ENCODE measurements at regions not wholly inside any gene's neighbourhood (a gene's known extent, or its start where the extent isn't known, plus 50 kb on each side); places are given as distances from the start of the nearest gene placed in this dataset.

DNA sequence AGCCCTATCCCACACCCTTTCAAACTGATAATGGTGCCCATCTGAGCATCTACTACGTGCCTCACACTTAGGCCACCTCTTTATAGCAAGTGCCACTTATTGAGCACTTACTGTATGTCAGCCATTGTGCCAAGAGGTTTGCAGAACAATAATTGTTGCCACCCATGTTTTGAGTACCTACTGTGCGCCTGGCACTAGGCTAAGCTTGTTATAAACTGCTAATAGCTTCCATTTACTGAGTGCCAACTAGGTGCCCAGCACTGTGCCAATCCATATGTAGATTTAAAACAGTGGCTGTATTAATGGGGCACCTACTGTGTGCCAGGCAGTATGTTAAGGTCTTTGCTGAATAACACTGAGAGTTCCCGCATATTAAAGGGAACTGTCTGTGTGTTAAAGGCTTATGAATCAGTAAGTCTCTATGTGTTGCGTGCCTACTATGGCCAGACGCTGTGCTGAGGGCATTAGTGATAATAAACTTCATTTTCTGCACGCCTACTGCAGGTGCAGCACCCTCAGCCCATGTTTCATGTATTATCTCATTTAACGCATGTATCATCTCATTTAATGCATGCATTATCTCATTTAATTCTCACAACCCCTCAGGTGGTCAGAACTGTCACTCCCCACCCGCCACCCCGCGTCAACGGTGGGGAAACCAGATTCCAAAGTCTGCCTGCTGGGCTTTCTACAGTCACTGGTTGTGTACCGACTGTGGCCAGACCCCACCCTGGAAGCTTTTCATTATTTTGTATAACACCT is 105.0 kb downstream of the PTPRS start:
- DNase-seq (ENCODE audit: low spot score) (no peak), ATAC-seq (ENCODE audit: low FRiP score) (no peak)
- TF ChIP-seq, protein P1, sequence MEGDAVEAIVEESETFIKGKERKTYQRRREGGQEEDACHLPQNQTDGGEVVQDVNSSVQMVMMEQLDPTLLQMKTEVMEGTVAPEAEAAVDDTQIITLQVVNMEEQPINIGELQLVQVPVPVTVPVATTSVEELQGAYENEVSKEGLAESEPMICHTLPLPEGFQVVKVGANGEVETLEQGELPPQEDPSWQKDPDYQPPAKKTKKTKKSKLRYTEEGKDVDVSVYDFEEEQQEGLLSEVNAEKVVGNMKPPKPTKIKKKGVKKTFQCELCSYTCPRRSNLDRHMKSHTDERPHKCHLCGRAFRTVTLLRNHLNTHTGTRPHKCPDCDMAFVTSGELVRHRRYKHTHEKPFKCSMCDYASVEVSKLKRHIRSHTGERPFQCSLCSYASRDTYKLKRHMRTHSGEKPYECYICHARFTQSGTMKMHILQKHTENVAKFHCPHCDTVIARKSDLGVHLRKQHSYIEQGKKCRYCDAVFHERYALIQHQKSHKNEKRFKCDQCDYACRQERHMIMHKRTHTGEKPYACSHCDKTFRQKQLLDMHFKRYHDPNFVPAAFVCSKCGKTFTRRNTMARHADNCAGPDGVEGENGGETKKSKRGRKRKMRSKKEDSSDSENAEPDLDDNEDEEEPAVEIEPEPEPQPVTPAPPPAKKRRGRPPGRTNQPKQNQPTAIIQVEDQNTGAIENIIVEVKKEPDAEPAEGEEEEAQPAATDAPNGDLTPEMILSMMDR (IDR thresholded peaks at IDR 0.05), result no peak

DNA sequence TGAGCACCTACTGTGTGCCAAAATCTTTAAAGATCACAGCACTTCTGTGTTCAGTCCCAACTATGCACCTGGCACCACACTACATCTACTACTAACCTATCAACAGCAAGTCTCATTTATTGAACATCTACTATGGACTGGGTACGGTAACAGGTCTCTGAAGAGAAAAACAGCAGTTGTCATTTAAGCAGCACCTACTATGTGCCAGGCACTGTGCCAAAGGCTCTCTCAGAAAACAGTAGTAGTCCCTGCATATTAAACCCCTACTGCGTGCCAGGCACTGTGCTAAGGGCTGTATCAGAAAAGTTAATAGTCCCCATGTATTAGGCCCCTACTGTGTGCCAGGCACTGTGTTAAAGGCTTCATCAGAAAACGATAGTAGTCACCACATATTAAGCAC is 106.2 kb downstream of the PTPRS start:
- ATAC-seq (ENCODE audit: low FRiP score), result no peak
- no peak for DNase-seq (ENCODE audit: low spot score)
- TF ChIP-seq, protein P1 (IDR thresholded peaks at IDR 0.05), result no peak

DNA sequence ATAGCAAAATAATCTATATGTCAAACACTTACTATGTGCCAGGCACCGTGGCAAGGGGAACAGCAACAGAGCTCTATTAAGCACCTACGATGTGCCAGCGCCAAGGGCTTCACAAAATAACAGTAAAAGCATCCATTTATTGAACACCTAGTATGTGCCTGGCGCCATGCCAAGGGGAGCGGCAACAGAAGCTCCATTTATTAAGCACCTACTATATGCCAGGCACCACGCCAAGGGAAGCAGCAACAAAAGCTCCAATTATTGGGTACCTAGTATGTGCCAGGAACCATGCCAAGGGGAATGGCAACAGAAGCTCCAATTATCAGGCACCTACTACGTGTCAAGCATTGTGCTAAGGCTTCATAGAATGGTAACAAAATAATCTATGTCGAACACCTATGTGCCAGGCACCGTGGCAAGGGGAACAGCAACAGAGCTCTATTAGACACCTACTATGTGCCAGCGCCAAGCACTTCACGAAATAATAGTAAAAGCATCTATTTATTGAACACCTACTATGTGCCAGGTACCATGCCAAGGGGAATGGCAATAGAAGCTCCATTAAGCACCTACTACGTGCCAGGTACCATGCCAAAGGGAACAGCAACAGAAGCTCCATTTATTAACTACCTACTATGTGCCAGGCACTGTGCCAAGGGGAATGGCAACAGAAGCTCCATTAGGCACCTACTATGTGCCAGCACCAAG is 107.7 kb downstream of the PTPRS start:
- ATAC-seq (ENCODE audit: low FRiP score), result no peak
- no peak for DNase-seq (ENCODE audit: low spot score)
- TF ChIP-seq, protein P1 (IDR thresholded peaks at IDR 0.05), result no peak

DNA sequence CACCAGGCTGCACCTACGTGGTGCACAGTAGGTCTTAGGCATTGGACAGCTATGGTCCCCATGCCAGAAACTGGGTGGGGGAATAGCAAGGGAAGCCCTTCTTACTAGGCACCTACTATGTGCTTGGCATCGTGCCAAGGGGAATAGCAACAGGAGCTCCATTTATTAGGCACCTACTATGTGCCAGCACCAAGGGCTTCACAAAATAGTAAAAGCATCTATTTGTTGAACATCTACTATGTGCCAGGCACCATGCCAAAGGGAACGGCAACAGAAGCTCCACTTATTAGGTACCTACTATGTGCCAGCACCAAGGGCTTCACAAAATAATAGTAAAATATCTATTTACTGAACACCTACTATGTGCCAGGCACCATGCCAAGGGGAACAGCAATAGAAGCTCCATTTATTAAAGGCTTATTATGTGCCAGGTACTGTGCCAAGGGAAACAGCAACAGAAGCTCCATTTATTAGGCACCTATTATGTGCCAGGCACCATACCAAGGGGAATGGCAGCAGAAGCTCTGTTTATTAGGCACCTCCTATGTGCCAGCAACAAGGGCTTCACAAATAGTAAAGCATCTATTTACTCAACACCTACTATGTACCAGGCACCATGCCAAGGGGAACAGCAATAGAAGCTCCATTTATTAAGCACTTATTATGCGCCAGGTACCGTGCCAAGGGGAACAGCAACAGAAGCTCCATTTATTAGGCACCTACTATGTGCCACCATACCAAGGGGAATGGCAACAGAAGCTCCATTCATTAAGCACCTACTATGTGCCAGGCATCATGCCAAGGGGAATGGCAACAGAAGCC is 108.5 kb downstream of the PTPRS start:
- ATAC-seq (ENCODE audit: low FRiP score) (no peak), DNase-seq (ENCODE audit: low spot score) (no peak)
- TF ChIP-seq, protein P1 (IDR thresholded peaks at IDR 0.05), result no peak

DNA sequence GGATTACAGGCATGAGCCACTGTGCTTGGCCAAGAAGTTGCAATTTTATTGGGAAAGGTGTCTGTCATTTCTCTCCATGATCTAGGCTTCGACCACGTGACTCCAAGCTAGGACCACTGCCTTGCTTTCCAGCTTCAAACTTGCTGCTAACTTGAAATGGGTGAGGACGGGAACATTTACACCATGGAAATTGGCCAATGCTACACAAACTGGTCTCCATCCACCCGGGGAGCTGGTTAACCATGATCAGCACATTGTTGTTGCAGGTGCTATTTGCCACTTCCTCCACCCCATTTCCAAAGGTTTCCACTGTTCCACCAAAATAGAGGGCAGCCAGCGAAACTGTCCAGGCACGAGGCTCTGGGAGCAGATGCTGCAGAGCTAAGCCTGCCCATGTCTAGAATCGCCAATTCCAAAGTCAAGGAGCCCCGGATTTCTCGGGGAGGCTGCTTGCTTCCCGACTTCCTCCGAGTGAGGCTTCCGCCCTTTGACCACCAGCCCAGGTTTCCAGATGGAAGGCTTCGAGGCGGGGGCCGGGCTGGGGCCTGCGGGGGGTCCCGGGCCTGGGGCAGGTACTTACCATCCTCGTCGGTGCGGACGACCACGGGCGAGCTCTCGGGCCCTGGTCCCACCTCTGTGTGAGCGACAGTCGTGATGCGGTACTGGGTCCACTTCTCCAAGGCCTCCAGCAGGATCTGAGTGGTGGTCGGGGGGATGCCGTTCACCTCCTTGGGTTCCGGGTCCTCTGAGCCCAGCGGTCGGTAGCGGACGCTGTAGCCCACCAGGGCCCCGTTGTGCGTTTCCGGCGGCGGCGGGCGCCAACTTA is 109.7 kb downstream of the PTPRS start:
- ATAC-seq (ENCODE audit: low FRiP score) (no peak), DNase-seq (ENCODE audit: low spot score) (no peak)
- TF ChIP-seq, protein P1 (IDR thresholded peaks at IDR 0.05), result no peak

DNA sequence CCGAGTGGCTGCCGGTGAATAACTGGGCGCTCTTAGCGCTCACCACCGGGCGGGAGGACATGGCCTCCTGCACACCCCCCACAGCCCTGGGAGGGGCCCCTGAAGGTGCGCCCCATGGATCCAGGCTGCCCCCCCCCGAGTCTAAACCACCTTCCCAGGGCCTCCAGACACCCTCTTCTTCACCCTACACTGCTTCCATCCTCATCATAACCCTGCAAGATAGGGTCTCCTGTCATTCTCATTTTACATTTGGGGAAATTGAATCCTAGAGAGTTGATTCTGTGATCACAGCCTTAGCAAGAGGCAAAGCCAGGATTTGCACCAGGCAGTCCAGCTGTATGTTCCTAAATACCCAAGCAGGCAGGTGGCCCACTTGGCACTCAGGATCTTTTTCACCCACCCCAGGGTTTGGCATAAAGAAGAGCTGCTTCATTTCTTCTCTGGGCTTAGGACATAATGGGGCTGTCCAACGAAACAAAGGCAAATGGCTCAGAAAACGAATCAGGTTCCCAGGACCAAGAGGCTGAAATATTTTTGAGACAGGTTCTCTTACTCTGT is 110.8 kb downstream of the PTPRS start:
- DNase-seq (ENCODE audit: low spot score) (no peak), ATAC-seq (ENCODE audit: low FRiP score) (no peak)
- TF ChIP-seq, protein P1 (IDR thresholded peaks at IDR 0.05), result no peak
